Large intestine (tissue), 3 donors: ENCODE measurements at regions not wholly inside any gene's neighbourhood (a gene's known extent, or its start where the extent isn't known, plus 50 kb on each side); places are given as distances from the start of the nearest gene placed in this dataset.

Experiments used
- DNase-seq, 2 donors: peaks; one replicate each; pipeline versions ENCODE4 v3.0.0 to v3.0.0-alpha.2; 2013
- H3K27ac ChIP-seq: one replicate; pipeline ENCODE4 v1.5.1; 2013; ENCODE audit warnings: low read length
- H3K27me3 ChIP-seq: 2 replicates; pipeline ENCODE4 v1.6.1; 2013; ENCODE audit warnings: low read length; ENCODE audit not compliant: control insufficient read depth, insufficient read depth
- H3K36me3 ChIP-seq: 2 replicates; pipeline ENCODE4 v1.6.1; 2013; ENCODE audit warnings: low read length; ENCODE audit not compliant: control insufficient read depth, insufficient read depth
- H3K4me1 ChIP-seq: one replicate; pipeline ENCODE4 v1.6.1; 2013; ENCODE audit warnings: low read length; ENCODE audit not compliant: control insufficient read depth, insufficient read depth
- H3K4me3 ChIP-seq: one replicate; pipeline ENCODE4 v1.5.1; 2013; ENCODE audit warnings: low read length
- H3K9me3 ChIP-seq: one replicate; pipeline ENCODE4 v1.6.1; 2013; ENCODE audit warnings: mild to moderate bottlenecking, low read depth, low read length, moderate library complexity; ENCODE audit not compliant: control insufficient read depth
- WGBS: methylation state at CpG from one replicate; pipeline ENCODE4 v1.1.5; 2013; ENCODE audit warnings: low lambda C conversion rate; ENCODE audit not compliant: insufficient coverage; 5-methylcytosine and 5-hydroxymethylcytosine counted together

- H3K36me3 ChIP-seq = no peaks in the 10 kb centered on the region
- no peaks in the 10 kb centered on the region for H3K27me3 ChIP-seq
- no peak for DNase-seq
- H3K4me3 ChIP-seq = no peak overlapping the region
- H3K9me3 ChIP-seq = no peaks in the 10 kb centered on the region
- no peaks in the 10 kb centered on the region for H3K4me1 ChIP-seq
- no peak overlapping the region for H3K27ac ChIP-seq
Measured at GRCh38 chr6:135647521-135647920, 150.0 kb upstream of the AHI1 start.

- H3K36me3 ChIP-seq = no peaks in the 10 kb centered on the region
- H3K27ac ChIP-seq = no peak overlapping the region
- H3K9me3 ChIP-seq = no peaks in the 10 kb centered on the region
- no peaks in the 10 kb centered on the region for H3K27me3 ChIP-seq
- WGBS = 67% methylated on average over 3 of the region's 7 CpGs
- no peak overlapping the region for H3K4me3 ChIP-seq
- no peak for DNase-seq
- H3K4me1 ChIP-seq = no peaks in the 10 kb centered on the region
Measured at GRCh38 chr6:135651964-135652755, 154.6 kb upstream of the AHI1 start.

GRCh38 chr6:135655055-135655454 lies 157.5 kb upstream of the AHI1 start:
- H3K4me1 ChIP-seq = no peaks in the 10 kb centered on the region
- H3K27me3 ChIP-seq = no peaks in the 10 kb centered on the region
- no peak overlapping the region for H3K27ac ChIP-seq
- H3K36me3 ChIP-seq = no peaks in the 10 kb centered on the region
- H3K9me3 ChIP-seq = no peaks in the 10 kb centered on the region
- DNase-seq = no peak
- H3K4me3 ChIP-seq = no peak overlapping the region

GRCh38 chr6:135657207-135657606 lies 159.7 kb upstream of the AHI1 start:
- WGBS = 100% methylated on average over 1 of the region's 2 CpGs
- DNase-seq = no peak
- H3K4me1 ChIP-seq = no peaks in the 10 kb centered on the region
- no peaks in the 10 kb centered on the region for H3K27me3 ChIP-seq
- no peaks in the 10 kb centered on the region for H3K36me3 ChIP-seq
- no peaks in the 10 kb centered on the region for H3K9me3 ChIP-seq
- no peak overlapping the region for H3K4me3 ChIP-seq
- H3K27ac ChIP-seq = no peak overlapping the region

GRCh38 chr6:135658481-135658880 lies 160.9 kb upstream of the AHI1 start:
- Histone ChIP-seq H3K27ac (no peak overlapping the region), H3K4me3 (no peak overlapping the region), H3K36me3 (no peaks in the 10 kb centered on the region), H3K27me3 (no peaks in the 10 kb centered on the region), H3K9me3 (no peaks in the 10 kb centered on the region), H3K4me1 (no peaks in the 10 kb centered on the region)
- no peak for DNase-seq
- 100% methylated on average over 2 of the region's 3 CpGs for WGBS

GRCh38 chr6:135658916-135659315 lies 161.4 kb upstream of the AHI1 start:
- Histone ChIP-seq H3K9me3 (no peaks in the 10 kb centered on the region), H3K4me1 (no peaks in the 10 kb centered on the region), H3K36me3 (no peaks in the 10 kb centered on the region), H3K4me3 (no peak overlapping the region), H3K27me3 (no peaks in the 10 kb centered on the region), H3K27ac (no peak overlapping the region)
- no peak for DNase-seq
- WGBS = 100% methylated on average over 1 of the region's 2 CpGs

GRCh38 chr6:135664527-135664926 lies 167.0 kb upstream of the AHI1 start:
- H3K4me1 ChIP-seq = no peaks in the 10 kb centered on the region
- H3K27me3 ChIP-seq = no peaks in the 10 kb centered on the region
- H3K9me3 ChIP-seq = no peaks in the 10 kb centered on the region
- DNase-seq = no peak
- H3K4me3 ChIP-seq = no peak overlapping the region
- H3K27ac ChIP-seq = no peak overlapping the region
- WGBS = 93% methylated on average over 3 of the region's 3 CpGs
- H3K36me3 ChIP-seq = no peaks in the 10 kb centered on the region

- Histone ChIP-seq H3K4me3 (no peak overlapping the region), H3K27ac (no peak overlapping the region), H3K4me1 (no peaks in the 10 kb centered on the region), H3K9me3 (no peaks in the 10 kb centered on the region), H3K27me3 (no peaks in the 10 kb centered on the region), H3K36me3 (no peaks in the 10 kb centered on the region)
- DNase-seq = no peak
- 76% methylated on average over 2 of the region's 4 CpGs for WGBS
Measured at GRCh38 chr6:135665935-135666334, 168.4 kb upstream of the AHI1 start.

- DNase-seq = no peak
- Histone ChIP-seq H3K4me1 (no peaks in the 10 kb centered on the region), H3K36me3 (no peaks in the 10 kb centered on the region), H3K9me3 (no peaks in the 10 kb centered on the region), H3K27ac (no peak overlapping the region), H3K4me3 (no peak overlapping the region), H3K27me3 (no peaks in the 10 kb centered on the region)
- WGBS = 65% methylated on average over 5 of the region's 12 CpGs
Measured at GRCh38 chr6:135667691-135668455, 170.3 kb upstream of the AHI1 start.

GRCh38 chr6:135672256-135672655 lies 174.7 kb upstream of the AHI1 start:
- no peak overlapping the region for H3K27ac ChIP-seq
- no CpG with 5 or more reads among the region's 6 CpGs for WGBS
- H3K9me3 ChIP-seq = no peaks in the 10 kb centered on the region
- H3K4me3 ChIP-seq = no peak overlapping the region
- H3K27me3 ChIP-seq = no peaks in the 10 kb centered on the region
- H3K4me1 ChIP-seq = no peaks in the 10 kb centered on the region
- no peak for DNase-seq
- H3K36me3 ChIP-seq = no peaks in the 10 kb centered on the region
